Lower leg skin (tissue), 3 donors: ENCODE measurements at regions not wholly inside any gene's neighbourhood (a gene's known extent, or its start where the extent isn't known, plus 50 kb on each side); places are given as distances from the start of the nearest gene placed in this dataset.

ENCODE experiments used
- CTCF ChIP-seq, 3 donors: fragments of 450-650 bp; IDR thresholded peaks; one replicate each; pipeline ENCODE4 v1.5.1; 2016; ENCODE audit warnings: antibody characterized with exemption in 3 of 3, mild to moderate bottlenecking in 3 of 3, moderate library complexity in 2 of 3
- POLR2A ChIP-seq, 2 donors: fragments of 450-650 bp; IDR thresholded peaks; one replicate each; pipeline ENCODE4 v1.6.1; 2016 to 2017; ENCODE audit warnings: antibody characterized with exemption in 2 of 2, mild to moderate bottlenecking in 1 of 2, moderate library complexity in 1 of 2

DNA sequence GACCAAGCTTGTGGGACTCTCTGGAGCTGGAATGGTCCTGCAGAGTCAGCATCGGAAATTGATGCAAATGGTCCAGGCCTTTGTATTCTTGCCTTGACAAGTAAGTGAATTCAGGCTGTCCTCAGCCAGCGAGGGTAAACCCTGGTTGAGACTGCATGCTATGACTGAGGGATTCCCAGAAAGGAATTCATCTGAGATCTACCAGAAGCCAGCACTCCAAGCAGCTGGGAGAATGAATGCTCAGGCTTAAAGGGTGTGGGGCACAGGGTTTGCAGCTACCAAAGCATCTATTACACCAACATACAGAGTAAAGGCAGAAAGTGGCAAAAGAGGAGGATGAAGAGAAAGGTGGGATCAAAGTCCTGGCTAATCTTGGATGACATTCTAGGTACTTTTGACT, 257.0 kb upstream of the LYPLAL1 start:
- TF ChIP-seq POLR2A (IDR thresholded peaks at IDR 0.05) (no peak), CTCF (IDR thresholded peaks at IDR 0.05) (no peak)
